Hepatic stellate cell (primary cell): ENCODE measurements at regions not wholly inside any gene's neighbourhood (a gene's known extent, or its start where the extent isn't known, plus 50 kb on each side); places are given as distances from the start of the nearest gene placed in this dataset.

Experiments used
- DNase-seq: peaks from one replicate; pipeline ENCODE4 v3.0.0; 2011; ENCODE audit warnings: low spot score

DNA sequence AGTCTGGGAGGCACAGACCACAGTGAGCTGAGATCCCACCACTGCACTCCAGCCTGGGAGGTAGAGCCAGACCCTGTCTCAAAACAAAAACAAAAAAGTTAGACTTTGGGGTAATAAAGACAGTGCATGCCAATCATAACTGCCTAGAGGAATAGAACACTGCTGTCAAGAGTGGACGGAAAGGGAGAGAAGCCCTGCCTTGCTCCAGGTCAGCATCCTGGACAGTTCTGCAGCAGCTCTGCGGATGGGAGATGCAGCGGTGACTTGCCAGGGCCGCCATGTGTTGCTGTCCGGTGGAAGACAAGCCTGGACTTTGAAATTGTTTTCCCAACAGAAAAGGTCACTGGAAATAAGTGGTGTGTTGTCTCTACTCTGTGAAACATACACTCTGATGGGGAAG is 618.2 kb downstream of the TBC1D22A start:
- DNase-seq, result no peak

DNA sequence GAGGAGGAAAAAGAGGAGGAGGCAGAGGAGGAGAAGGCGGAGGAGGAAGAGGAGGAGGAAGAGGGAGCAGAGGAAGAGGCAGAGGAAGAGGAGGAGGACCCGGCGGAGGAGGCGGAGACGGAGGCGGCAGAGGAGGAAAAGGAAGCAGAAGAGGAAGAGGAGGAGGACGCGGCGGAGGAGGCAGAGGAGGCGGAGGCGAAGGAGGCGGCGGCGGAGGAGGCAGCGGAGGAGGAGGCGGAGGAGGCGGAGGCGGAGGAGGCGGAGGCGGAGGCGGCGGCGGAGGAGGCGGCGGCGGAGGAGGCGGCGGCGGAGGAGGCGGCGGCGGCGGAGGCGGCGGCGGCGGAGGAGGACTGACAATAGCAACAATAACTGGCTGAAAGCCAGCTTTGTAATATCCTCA is 616.6 kb downstream of the TBC1D22A start:
- DNase-seq, result no peak

DNA sequence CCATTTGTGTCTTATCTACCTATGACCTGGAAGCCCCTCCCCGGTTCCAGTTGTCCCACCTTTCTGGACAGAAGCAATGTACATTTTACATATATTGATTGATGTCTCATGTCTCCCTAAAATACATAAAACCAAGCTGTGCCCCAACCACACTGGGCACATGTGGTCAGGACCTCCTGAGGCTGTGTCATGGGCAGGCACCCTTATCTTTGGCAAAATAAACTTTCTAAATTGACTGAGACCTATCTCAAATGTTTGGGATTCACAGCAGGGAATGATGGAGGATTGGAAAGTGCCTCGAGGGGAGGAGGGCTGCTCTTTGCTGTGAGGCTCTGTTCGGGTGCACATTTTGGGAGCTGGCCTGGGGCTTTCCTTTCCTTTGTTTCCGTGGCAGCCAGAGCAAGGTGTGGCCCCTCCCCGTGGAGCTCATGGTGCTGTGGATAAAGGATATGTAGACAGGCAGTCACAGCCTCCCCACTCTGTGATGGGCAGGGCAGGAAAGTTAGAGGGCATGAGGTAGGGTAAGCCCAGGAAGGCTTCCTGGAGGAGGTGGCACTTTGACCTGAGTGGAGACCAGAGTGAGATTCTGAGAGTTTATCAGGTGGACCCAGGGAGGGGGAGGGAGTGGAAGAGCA is 615.6 kb downstream of the TBC1D22A start:
- no peak for DNase-seq

DNA sequence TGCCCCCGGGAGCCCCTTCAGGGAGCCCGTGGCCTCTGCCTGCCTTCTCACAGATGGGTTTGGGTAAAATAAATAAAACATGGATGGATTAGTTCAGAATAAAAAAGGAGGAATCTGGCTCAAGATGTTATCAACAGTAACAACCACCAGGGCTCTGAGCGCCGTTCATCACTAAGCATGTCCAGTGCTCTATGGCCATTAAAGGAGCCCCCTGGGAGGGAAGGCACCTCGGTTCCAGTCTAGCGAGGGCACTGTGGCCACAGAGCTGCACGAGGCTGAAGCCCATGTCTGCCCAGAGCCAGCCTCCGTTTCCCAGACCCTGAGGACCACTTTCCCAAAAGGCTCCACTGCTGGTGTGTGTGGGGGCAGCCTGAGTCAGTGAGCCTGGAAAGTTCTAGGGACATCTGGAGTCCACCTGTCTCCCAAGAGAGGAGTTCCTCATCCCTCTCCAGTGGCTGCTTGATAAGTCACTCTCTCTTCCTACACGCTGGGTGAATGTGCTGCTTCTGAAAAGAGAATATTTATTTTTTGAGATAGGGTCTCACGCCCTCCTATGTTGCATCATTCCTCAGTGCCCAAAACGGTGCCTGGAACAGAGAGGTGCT is 614.6 kb downstream of the TBC1D22A start:
- DNase-seq, result no peak

DNA sequence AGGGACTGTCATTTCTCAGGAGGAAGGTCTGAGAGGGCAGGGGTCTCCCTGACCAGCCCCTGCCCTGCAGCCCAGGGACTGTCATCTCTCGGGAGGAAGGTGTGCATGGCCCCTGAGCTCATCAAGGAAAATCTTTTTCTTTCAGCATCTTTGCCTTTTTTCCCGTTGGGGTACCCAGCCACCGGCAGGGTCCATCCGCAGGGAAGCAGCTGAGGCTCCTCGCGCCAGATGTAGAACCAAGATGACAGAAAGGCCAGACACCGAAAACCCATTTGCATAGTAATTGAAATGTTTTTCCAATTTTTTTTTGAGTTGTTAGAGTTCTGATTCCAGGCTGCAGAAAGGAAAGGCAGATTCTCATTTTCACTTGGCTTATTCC is 613.9 kb downstream of the TBC1D22A start:
- no peak for DNase-seq

DNA sequence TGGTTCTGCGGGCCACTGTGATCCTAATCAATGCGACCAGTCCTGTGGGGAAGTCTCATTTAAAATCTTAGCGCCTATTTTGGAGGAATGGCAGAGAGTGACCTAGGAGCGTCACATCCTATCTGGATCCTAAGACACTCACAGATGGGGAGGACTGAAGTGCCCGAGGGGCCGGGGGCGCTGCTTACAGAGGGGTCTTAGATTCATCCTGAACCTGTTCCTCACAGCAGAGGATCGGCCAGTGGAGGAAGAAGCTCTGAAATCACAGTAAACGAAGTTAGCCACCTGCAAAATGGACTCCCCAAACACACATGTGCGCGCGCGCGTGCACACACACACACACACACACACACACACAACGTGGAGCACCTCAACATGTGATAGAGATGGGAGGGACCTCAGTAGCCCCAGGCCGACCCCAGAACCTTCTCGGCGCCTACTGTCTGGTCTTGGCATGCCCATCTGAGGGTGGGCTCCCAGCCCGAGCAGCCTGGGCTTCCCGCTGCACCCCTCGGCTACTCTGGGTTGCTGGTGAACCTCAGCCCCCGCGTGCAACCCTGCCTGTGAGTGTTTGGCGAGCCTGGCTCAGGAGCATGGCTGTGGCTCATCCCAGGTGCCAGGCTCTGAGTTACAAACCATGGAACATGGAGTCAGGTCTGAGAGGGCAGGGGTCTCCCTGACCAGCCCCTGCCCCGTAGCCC is 613.3 kb downstream of the TBC1D22A start:
- DNase-seq, result no peak

DNA sequence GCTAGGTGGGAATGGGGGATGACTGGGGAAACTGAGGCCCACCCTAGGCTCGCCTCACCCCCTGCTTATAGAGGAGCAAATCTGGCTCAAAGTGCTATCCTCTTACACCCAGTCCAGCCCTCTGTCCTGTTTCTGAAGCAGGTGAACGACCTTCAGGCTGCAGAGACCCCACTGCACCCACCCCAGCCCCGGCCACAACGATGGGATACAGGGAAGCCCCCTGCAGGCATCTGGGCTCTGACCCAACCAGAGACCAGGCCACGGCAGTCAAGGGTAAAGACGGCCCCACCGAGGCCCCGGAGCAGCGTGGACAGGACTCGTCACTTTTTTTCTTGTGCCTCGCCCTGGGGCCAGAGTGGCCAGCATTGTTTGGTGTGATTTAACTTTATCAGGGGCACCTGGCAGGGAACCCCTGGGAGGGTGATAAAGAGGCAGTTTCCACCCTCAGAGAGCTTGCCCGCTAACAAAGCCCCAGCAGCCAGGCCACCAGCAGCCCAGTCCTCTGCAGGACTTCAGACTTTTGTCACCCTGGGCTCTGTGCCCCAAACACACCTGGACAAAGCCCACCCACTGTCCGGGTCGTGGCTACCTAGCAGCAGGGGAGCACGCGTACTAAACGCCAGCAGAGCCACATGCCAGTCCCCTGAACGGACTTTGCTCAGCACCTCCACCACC is 612.6 kb downstream of the TBC1D22A start:
- DNase-seq, result no peak

DNA sequence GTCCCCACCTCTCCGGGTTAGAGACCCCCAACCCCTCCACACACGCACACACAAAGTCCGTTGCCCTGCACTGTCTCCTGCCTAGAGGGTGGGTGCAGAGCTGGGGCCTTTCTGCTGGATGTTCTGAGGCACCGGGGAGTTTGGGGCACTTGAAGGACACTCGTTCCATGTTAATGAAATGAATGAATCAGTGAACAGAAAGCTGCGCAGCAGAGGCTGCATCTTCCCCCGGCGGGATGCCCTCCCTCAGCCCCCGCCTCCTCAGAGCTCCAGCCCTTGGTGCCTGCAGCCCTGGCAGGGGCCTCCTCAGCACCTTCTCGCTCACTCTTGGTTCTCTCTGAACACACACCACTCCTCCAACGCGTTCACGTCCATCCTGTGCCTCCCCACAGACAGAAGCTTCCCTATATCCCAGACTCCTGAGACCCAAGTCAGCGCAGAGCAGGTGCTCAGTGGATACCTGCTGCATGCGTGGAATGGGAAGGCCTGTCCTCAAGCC is 611.9 kb downstream of the TBC1D22A start:
- no peak for DNase-seq

DNA sequence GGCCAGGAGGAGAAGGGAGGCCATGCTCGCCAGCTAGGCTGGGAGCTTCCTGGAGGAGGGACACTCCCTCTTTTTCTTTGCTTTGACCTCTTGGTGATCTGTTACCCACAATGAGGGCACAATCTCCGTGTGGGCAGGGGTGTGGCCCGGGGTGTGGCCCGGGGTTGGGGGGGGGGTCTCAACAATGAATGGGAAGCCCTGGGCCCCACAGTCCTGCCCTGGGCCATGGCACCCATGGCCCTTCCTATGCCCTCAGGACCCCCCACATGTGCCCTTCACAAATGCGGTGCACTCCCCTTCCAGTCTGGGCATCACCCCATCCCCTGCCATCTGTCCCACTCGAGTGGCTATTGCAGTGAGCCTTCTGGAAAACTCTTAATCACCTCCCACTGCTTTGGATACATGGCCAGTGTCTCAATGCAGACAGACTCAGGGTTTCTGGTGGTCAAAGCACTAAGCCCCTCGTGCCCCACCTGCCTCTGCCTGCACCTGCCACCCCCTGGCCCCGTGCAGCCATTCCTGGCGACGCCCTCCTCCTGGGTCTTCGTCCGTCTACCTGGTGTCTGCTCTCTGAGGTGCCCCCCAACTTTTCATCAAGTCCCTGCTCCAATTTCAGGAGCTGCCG is 611.3 kb downstream of the TBC1D22A start:
- no peak for DNase-seq

DNA sequence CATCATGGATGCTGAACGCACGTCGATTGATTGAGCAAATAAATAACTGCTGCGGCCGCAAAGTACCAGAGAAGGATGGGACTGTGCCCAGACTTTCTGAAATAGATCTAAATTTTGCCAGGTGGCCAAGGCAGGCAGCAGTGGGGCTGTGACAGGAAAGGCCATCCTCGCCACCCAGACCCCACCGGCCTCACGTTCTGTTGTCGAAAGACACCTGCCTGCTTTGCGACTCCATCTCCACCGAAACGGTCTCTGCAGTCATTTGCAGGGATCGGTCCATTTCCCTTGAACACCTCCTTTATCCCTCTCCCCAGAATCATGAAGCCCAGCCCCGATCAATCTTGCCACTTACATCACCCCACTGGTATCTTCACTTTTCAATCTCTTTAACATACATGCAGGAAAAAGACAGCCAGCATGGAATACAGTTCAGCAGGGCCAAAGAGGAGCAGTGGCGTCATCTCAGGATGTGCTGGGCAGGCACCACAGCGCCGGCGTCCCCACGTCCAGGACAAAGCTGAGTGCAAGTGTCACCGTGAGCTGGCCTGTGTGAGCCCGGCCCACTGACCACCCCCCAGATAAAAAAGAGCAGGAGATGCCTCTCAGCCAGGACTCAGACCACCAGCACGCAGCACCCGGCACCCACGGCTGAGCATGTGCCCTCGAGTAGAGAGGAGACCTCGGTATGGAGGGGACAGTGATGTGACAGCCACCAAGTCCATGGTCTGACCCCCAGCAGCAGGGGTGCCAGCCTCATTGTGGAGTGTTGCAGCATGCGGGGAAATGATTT is 610.3 kb downstream of the TBC1D22A start:
- DNase-seq, result no peak

DNA sequence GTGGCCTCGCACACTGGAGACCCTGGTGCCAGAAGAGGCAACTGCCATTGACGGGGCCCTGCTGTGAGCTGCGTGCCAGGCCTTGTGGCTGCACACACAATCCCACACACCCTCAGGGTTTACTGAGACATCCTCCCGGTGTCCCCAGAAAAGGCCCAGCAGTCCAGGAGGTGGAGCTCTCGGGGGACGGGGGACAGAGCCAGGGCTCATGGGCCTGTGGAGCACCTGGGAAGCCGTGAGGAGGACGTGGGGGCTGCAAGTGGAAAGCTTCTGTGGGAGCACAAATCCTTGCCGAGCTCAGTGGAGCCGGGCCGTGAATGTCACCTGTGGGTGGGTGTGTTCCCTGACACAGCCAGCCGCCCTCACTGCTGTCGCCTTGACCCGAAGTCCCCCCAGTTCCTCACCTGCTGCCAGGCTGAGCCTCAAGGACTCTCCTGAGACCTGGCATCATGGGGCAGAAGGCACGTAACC is 609.7 kb downstream of the TBC1D22A start:
- no peak for DNase-seq

DNA sequence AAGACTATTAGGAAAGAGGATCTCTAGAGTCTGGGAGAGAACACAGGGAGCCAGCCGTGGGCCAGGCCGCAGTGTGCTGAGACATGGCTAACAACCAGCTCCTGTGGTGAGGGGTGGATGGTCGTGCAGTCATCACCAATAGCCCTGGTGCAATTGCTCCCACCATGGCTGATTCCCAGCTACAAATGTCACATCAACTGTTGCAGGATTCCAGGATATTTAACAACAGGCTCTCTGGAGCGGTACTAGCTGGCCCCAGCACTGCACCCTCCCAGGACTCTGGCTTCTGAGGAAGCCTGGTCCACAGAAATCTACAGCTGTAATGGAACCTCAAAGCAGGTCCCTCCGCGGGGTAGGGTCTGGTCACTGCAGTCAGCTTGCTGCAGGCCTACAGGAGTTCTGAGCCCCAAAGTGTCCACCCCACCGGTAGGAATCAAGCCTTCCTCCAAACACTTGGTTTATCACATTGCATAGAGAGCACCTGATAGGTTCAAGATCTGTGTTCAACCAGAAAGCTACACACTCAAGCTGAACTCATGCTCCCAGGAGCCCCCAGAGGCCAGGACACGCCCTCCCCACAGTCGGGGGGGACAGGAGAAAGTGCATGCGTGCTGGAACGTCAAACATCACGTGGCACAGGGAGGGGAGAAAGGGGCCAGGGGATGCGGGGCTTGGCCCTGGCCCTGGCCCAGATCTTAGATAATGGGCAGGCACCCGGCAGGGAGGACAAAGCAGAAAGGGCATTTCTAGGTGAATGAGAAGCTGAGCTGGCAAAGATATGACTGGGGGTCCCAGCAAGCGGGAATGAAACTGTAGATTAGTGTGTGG is 609.0 kb downstream of the TBC1D22A start:
- DNase-seq, result no peak

DNA sequence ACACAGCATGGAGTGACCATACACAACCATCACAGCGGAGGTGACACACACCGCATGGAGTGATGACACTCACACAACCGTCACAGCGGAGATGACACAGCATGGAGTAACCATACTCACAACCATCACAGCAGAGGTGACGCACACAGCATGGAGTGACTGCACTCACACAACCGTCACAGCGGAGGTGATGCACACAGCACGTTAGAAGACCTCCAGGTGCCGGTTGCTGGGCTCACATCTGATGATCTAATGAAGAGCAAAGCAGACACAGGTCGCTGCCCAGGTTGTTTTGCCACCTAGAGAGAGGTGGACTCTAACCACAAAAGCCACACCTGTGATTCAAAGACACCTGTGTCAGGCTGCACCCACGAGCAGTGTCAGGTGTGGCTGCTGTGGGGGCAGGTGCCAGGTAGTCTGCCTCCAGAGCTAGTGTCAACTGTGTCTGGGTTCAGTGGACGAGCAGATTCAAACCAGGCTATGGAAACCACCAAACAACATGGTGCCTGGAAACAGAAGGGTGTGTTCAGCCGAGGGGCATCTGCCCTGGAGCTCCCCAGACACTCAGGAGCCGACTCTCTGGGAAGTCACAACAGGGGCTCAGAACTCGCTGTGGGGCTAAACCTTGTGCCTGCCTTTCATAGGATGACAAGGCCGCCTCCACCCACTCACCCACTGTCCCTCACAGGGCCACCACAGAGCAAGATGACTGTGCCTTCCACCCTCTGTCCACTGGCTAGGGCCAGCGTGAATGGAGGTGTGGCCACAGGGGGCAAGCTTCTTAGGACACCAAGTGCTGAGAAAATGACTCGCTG is 608.2 kb downstream of the TBC1D22A start:
- no peak for DNase-seq

DNA sequence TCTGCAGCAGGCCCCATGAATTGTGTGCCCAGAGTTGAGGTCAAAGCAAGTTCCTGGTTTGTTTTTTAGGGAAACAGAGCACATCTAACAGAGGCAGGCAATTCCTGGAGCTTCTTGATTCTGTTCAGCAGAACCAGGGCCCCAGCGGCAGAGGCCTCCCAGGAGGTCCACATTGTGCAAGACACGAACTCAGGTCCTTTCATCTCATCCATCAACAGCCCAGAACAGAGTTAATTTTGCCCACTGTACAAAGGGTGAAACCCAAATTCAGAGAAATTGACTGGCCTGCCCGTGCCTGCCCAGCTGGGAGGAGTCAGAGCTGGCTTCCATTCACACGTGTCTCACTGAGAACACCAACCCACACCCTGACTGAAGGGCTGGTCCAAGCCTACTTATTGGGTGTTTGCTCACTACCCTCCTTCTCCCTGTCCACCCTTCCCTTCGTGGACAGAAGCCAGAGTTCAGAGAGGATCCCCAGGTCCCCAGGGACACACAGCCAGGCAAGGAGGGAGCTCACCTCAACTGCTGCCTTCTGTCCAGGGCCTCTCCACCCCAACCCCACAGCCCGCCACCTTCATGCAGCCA is 607.1 kb downstream of the TBC1D22A start:
- no peak for DNase-seq

DNA sequence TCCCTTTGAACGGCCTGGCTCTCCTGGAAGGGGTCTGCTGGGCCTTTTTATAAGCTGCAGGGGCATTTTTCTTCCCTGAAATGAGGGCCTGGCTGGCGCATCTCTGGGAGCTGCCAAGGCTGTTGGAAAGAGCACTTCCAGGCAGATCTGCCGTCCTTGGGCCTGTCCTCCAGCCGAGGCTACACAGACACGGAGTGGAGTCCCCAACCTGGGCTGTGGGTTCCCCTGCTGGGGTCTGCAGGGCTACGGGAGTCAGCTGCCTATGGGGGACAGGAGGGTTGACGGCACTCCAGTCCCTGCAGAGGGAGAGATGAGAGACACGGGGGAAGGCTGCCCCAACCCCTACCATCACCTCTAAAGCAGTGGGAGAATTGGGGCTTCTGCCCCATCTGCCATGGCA is 606.6 kb downstream of the TBC1D22A start:
- no peak for DNase-seq

DNA sequence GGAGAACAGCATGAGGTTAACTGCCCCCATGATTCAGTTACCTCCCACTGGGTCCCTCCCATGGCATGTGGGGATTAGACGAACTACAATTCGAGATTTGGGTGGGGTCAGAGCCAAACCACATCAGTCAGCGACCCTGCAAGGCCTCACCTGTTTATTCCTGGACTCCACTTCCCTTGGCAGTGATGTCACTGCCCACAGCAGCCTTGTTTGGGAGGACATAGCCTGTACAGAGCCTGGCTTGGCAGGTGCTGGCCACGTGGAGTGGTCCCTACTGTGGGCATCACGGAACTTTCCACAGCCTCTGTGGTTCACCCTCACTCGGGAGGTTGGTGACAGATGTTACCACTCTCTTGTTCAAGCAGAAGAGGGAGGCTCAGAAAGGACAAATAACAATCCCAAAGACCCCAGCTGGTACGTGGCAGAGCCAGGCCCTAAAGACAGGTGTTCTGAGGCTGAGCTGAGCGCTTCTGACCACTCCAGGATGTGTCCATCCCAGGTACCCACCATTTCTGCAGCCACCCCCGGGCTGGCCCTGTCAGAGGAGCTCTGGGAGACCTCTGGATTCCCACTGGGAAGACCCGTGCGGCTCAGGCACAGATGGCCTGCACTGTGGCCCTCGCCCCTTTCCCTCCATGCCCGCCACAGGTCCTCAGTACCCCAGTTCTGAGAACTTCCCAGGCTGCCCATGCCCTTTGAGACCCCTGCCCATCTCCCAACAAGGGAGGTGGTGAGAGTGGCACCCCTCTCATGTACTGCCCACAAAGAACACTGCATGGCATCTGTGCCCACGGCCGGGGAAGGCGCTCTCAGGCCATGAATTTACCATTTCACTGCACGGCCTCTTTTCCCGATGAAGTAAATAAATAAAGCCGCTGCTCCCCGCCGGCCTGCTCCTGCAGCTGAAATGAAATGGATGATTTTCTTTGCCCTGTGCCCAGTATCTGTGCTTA is 605.8 kb downstream of the TBC1D22A start:
- no peak for DNase-seq

DNA sequence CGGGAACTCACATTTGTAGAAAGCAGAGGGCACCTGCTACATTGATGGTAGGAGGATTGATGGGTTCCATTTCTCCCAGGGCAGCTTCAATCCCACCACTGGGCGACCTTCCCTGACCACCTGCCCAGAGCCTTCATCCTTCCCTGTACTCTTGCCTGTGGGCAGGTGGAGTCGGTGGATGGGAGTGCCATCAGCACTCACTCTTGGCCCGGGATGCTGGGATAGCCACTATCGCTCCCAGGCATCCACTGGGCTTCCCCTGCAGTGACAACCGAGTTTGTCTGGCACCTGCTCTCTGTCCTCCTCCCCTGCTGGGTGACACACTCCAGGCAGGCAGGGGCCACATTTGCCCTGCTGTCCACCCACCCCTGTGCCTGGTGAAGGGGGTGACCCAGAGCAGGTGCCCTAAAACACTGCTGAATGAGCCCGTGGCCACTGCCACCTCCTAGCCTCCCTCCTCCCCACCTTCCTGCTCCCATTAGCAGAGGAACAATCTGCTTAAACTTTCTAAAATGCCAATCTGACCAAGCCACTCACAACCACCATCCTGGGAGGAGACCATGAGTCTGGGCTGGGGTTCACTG is 604.7 kb downstream of the TBC1D22A start:
- no peak for DNase-seq
